ENCODE measurements at regions not wholly inside any gene's neighbourhood (a gene's known extent, or its start where the extent isn't known, plus 50 kb on each side); places are given as distances from the start of the nearest gene placed in this dataset.

DNA sequence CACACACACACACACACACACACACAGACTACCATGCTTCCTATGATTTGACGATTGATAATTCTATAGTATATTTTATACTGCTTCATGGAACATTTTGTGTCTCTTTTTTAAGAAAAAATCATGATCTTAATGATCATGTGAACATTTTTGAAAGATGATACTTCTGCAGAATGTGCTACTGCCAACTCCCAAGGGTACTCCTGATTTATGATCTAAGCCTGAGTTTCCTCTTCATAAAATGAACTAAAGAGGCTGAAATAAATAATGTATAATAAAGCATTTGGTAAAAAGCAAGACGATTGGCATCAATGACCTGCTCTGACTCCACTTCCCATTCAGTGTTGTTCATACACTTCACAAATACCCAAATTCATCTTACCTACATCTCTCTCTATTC is 333.8 kb upstream of the RBMS3 start:
- TF ChIP-seq POLR2A (IDR thresholded peaks at IDR 0.05; ENCODE audit: low read depth): no peak
- TF ChIP-seq, protein P1, sequence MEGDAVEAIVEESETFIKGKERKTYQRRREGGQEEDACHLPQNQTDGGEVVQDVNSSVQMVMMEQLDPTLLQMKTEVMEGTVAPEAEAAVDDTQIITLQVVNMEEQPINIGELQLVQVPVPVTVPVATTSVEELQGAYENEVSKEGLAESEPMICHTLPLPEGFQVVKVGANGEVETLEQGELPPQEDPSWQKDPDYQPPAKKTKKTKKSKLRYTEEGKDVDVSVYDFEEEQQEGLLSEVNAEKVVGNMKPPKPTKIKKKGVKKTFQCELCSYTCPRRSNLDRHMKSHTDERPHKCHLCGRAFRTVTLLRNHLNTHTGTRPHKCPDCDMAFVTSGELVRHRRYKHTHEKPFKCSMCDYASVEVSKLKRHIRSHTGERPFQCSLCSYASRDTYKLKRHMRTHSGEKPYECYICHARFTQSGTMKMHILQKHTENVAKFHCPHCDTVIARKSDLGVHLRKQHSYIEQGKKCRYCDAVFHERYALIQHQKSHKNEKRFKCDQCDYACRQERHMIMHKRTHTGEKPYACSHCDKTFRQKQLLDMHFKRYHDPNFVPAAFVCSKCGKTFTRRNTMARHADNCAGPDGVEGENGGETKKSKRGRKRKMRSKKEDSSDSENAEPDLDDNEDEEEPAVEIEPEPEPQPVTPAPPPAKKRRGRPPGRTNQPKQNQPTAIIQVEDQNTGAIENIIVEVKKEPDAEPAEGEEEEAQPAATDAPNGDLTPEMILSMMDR (IDR thresholded peaks at IDR 0.05): no peak

DNA sequence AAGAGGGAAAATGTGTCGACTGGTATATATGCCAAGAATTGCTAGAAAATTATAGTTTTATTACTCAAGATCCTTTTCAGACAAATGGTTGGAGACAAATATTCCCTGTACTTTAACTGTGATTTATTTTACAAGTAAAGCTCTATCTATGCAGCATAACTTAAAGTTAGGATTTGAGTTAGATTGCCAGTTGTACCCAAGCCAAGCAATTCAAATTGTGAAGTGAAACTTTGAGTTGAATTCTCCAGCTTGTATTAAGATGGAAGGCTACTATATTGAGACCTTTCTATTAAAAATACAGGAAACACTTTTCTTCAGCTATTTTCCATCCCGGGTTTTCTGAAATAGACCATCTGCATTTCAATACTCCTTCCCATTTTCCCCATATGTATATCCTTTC is 333.1 kb upstream of the RBMS3 start:
- Histone ChIP-seq H3K27me3 (no peaks in the 10 kb centered on the region), H3K36me3 (no peaks in the 10 kb centered on the region), H3K9me3 (no peaks in the 10 kb centered on the region), H3K27ac (replicated peaks in 1 of 4) (no peak overlapping the region), H3K4me3 (no peak overlapping the region), H3K4me1 (no peaks in the 10 kb centered on the region)
- DNase-seq (ENCODE audit: extremely low spot score): no peak
- intact Hi-C loops (cut with DNase I): no loop called here
- 64% methylated on average over 2 of the region's 2 CpGs for WGBS
- no peak for TF ChIP-seq POLR2A (IDR thresholded peaks at IDR 0.05; ENCODE audit: low read depth)
- no peak for TF ChIP-seq POLR2AphosphoS5 (IDR thresholded peaks at IDR 0.05)
- TF ChIP-seq, protein P1 (IDR thresholded peaks at IDR 0.05): no peak
- TF ChIP-seq EP300 (IDR thresholded peaks at IDR 0.05): no peak

More for the DNA sequence above, 333.8 kb upstream of the RBMS3 start:
- H3K27ac ChIP-seq (replicated peaks in 1 of 4): no peak overlapping the region
- H3K27me3 ChIP-seq: no peaks in the 10 kb centered on the region
- H3K4me1 ChIP-seq: no peaks in the 10 kb centered on the region
- DNase-seq (ENCODE audit: extremely low spot score): no peak
- no peak overlapping the region for H3K4me3 ChIP-seq
- H3K9me3 ChIP-seq: no peaks in the 10 kb centered on the region
- H3K36me3 ChIP-seq: no peaks in the 10 kb centered on the region
- intact Hi-C loops (cut with DNase I): no loop called here
- WGBS: 61% methylated on average over 2 of the region's 2 CpGs

DNA sequence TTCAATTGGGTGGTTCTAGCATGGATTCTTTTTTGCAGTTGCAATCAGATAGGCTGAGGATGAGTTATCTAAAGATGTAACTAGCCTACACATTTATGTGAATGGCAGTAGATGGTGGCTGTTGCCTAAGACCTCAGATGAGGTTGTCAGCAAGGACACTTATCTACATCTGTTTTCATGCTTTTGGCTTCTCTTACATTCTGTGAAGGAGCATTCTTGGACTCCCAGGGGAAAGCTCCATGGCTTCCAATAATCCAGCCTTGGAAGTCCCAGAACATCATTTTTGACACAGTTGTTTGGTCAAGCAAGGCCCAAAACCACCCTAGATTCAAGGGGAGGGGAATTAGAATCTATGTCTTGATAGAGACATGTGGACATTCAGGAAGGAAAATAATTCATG is 332.2 kb upstream of the RBMS3 start:
- Histone ChIP-seq H3K27me3 (no peaks in the 10 kb centered on the region), H3K4me1 (no peaks in the 10 kb centered on the region), H3K36me3 (no peaks in the 10 kb centered on the region), H3K9me3 (no peaks in the 10 kb centered on the region), H3K4me3 (no peak overlapping the region), H3K27ac (replicated peaks in 1 of 4) (no peak overlapping the region)
- TF ChIP-seq, protein P1 (IDR thresholded peaks at IDR 0.05): no peak
- TF ChIP-seq POLR2A (IDR thresholded peaks at IDR 0.05; ENCODE audit: low read depth) (no peak), EP300 (IDR thresholded peaks at IDR 0.05) (no peak), POLR2AphosphoS5 (IDR thresholded peaks at IDR 0.05) (no peak)
- DNase-seq (ENCODE audit: extremely low spot score): no peak
- intact Hi-C loops (cut with DNase I): no loop called here

DNA sequence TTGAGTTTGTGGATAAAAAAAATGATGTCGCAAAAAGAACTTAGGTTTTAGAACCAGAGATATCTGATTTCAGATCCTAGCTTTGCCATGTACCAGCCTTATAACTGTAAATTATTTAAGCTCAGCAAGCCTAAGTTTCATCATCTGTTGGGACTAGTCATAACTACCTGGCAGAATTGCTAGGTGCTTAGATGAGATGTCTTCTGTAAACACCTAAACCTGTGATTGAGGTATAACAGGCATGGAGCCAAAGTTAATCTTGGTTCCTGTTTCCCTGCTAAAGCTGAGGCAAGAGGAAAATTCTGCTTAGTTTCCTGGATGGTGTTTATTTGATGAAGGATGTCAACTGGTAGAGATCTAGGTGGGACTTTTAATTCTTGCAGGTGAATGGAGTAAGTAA is 331.3 kb upstream of the RBMS3 start:
- DNase-seq (ENCODE audit: extremely low spot score): no peak
- Histone ChIP-seq H3K27ac (replicated peaks in 1 of 4) (no peak overlapping the region), H3K4me1 (no peaks in the 10 kb centered on the region), H3K9me3 (peaks cover 0 to 4% (median 0%) of the 10 kb centered on the region in 4 donors), H3K36me3 (no peaks in the 10 kb centered on the region), H3K27me3 (no peaks in the 10 kb centered on the region), H3K4me3 (no peak overlapping the region)
- intact Hi-C loops (cut with DNase I): no loop called here
- WGBS: 100% methylated on average over 1 of the region's 1 CpG
- TF ChIP-seq POLR2AphosphoS5 (IDR thresholded peaks at IDR 0.05) (no peak), POLR2A (IDR thresholded peaks at IDR 0.05; ENCODE audit: low read depth) (no peak), EP300 (IDR thresholded peaks at IDR 0.05) (no peak)
- TF ChIP-seq, protein P1 (IDR thresholded peaks at IDR 0.05): no peak

DNA sequence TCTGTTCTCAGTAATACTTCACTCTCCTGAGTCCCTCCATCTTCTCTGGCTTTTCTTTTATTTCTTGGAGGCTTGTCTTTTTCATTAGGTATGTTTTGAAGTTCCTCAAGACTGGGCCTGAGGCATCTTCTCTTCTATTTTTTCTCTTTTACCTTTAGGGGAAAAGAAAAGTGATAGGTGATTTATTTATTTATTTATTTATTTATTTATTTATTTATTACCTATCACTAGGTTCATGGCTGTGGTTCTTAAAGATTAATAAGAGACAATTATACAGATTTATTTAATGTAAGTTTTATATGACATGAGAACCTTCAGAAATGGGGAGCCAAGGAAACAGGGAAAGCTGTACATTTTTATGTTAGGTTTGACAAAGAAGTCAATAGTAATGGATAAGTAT is 330.3 kb upstream of the RBMS3 start:
- Histone ChIP-seq H3K9me3 (peaks cover 0 to 7% (median 0%) of the 10 kb centered on the region in 4 donors), H3K27me3 (no peaks in the 10 kb centered on the region), H3K36me3 (no peaks in the 10 kb centered on the region), H3K4me1 (no peaks in the 10 kb centered on the region), H3K4me3 (no peak overlapping the region), H3K27ac (replicated peaks in 1 of 4) (no peak overlapping the region)
- TF ChIP-seq POLR2A (IDR thresholded peaks at IDR 0.05; ENCODE audit: low read depth) (no peak), POLR2AphosphoS5 (IDR thresholded peaks at IDR 0.05) (no peak), EP300 (IDR thresholded peaks at IDR 0.05) (no peak)
- TF ChIP-seq, protein P1 (IDR thresholded peaks at IDR 0.05): no peak
- DNase-seq (ENCODE audit: extremely low spot score): no peak
- intact Hi-C loops (cut with DNase I): no loop called here

Data from esophagus muscularis mucosa (tissue), 4 donors.